RWPE2 (cell line): ENCODE measurements at regions not wholly inside any gene's neighbourhood (a gene's known extent, or its start where the extent isn't known, plus 50 kb on each side); places are given as distances from the start of the nearest gene placed in this dataset.

Source experiments
- ATAC-seq: fragments of 200-7000 bp; cut with Tn5 transposase; 3 replicates; pipeline ENCODE4 v1.9.1; 2021; ENCODE audit warnings: low read depth
- DNase-seq: peaks from one replicate; pipeline ENCODE4 v3.0.0-alpha.2; 2020; ENCODE audit warnings: low spot score
- H3K27ac ChIP-seq: fragments of 450-650 bp; 2 replicates; pipeline ENCODE4 v1.5.1; 2017; ENCODE audit warnings: mild to moderate bottlenecking; ENCODE audit not compliant: poor library complexity, severe bottlenecking
- H3K27me3 ChIP-seq: fragments of 250-450 bp; sonication (Bioruptor Pico); 2 replicates; pipeline ENCODE4 v1.5.1; 2021; ENCODE audit warnings: mild to moderate bottlenecking, moderate library complexity; ENCODE audit not compliant: insufficient read depth, poor library complexity, severe bottlenecking
- H3K36me3 ChIP-seq: fragments of 250-450 bp; sonication (Bioruptor Pico); 2 replicates; pipeline ENCODE4 v1.5.1; 2020; ENCODE audit warnings: low read depth, mild to moderate bottlenecking, moderate library complexity
- H3K4me1 ChIP-seq: fragments of 250-450 bp; sonication (Bioruptor Pico); 2 replicates; pipeline ENCODE4 v1.5.1; 2021; ENCODE audit warnings: mild to moderate bottlenecking, moderate library complexity; ENCODE audit not compliant: insufficient read depth, poor library complexity, severe bottlenecking
- H3K4me3 ChIP-seq: fragments of 250-450 bp; sonication (Bioruptor Pico); 2 replicates; pipeline ENCODE4 v1.5.1; 2021; ENCODE audit warnings: mild to moderate bottlenecking, moderate library complexity; ENCODE audit not compliant: severe bottlenecking
- H3K9me3 ChIP-seq: fragments of 250-450 bp; sonication (Bioruptor Pico); 2 replicates; pipeline ENCODE4 v1.5.1; 2021; ENCODE audit warnings: mild to moderate bottlenecking, moderate library complexity; ENCODE audit not compliant: severe bottlenecking
- TF ChIP-seq, protein P1 (sequence below): fragments of 450-650 bp; IDR thresholded peaks from one replicate; pipeline ENCODE4 v1.5.1; 2017; ENCODE audit warnings: mild to moderate bottlenecking, moderate library complexity; ENCODE audit not compliant: poor library complexity, severe bottlenecking

DNA sequence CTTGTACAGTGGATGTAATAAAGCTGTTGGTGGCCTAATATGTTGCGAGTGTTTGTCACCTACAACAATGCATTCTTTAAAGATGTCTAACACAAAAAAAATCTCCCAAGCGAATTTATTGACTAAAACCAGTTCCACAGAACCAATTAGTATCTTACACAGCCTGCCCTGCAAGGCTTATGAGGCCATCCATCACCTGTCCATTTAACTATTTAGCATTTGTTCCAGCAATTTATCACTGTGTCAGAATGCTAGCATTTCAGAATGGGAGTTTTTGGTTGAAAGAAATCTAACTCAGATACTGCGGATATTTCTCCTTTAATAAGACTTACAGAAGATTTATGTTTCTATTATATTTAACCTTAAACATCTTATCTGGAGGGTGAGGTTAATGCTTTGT, 831.1 kb upstream of the PRMT6 start:
- H3K27me3 ChIP-seq, result no peaks in the 10 kb centered on the region
- TF ChIP-seq, protein P1, sequence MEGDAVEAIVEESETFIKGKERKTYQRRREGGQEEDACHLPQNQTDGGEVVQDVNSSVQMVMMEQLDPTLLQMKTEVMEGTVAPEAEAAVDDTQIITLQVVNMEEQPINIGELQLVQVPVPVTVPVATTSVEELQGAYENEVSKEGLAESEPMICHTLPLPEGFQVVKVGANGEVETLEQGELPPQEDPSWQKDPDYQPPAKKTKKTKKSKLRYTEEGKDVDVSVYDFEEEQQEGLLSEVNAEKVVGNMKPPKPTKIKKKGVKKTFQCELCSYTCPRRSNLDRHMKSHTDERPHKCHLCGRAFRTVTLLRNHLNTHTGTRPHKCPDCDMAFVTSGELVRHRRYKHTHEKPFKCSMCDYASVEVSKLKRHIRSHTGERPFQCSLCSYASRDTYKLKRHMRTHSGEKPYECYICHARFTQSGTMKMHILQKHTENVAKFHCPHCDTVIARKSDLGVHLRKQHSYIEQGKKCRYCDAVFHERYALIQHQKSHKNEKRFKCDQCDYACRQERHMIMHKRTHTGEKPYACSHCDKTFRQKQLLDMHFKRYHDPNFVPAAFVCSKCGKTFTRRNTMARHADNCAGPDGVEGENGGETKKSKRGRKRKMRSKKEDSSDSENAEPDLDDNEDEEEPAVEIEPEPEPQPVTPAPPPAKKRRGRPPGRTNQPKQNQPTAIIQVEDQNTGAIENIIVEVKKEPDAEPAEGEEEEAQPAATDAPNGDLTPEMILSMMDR, result no peak
- H3K9me3 ChIP-seq, result no peaks in the 10 kb centered on the region
- no peaks in the 10 kb centered on the region for H3K4me1 ChIP-seq
- DNase-seq (no peak), ATAC-seq (no peak)
- no peak overlapping the region for H3K4me3 ChIP-seq
- no peak overlapping the region for H3K27ac ChIP-seq
- no peaks in the 10 kb centered on the region for H3K36me3 ChIP-seq

DNA sequence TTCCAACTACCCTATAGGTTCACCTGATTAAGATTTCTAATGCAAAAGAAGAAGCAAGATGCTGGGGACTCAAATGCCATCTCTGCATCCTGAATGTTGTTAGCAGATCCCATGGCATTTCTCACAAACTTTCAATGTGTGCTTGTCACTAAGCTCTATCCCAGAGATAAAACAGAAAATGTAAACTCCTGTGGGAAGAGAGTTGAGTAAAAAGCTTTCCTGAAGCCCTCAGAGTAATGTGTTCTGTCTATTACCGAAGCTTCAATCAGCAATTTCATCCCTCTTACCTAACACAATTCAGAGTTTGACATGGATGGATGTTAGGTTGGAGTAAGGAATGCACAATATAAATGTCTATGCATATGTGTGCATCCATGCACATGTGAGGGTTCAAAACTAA, 829.9 kb upstream of the PRMT6 start:
- no peak overlapping the region for H3K4me3 ChIP-seq
- H3K4me1 ChIP-seq, result no peaks in the 10 kb centered on the region
- no peaks in the 10 kb centered on the region for H3K27me3 ChIP-seq
- DNase-seq (no peak), ATAC-seq (no peak)
- TF ChIP-seq, protein P1, result no peak
- H3K9me3 ChIP-seq, result no peaks in the 10 kb centered on the region
- no peaks in the 10 kb centered on the region for H3K36me3 ChIP-seq
- no peak overlapping the region for H3K27ac ChIP-seq

DNA sequence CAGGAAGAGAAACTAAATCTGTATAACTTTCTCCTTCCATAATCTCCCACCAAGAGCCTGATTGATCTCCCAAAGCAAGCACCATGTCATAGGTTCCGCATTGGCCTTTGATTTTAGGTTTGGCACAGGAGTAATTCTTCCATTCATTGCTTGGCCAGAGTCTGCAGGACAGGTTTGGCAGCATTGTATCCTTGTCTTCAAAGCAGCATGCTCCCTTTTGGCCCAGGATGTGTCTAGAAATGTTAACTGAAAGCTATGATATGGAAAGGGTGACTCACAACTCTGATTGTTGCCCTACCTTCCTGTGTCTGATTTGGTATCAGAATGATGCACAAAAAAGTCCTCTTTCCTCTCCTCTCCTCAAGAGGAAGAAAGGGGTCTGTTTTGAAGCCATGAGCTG, 824.3 kb upstream of the PRMT6 start:
- TF ChIP-seq, protein P1, result no peak
- Histone ChIP-seq H3K27me3 (no peaks in the 10 kb centered on the region), H3K27ac (no peak overlapping the region), H3K36me3 (no peaks in the 10 kb centered on the region), H3K4me3 (no peak overlapping the region), H3K9me3 (no peaks in the 10 kb centered on the region), H3K4me1 (no peaks in the 10 kb centered on the region)
- DNase-seq, result no peak
- no peak for ATAC-seq

DNA sequence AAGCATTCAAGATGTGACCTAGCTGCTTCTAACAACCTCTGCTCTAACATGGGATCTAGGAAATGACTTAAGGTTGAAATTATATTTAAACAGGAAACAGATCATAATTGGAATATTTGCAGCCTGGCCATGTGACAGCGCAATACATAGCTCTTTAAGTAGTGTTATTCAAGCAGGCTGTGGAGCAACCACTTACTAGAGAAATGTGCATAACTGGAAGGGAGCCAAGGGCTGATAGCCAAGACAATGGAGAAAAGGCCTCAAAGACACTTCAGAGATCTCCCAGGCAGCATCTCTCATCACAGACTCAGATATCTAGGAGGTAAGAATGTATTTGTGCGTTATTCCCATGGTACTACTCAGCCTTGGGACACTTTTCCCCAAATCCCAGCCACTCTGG, 823.0 kb upstream of the PRMT6 start:
- no peaks in the 10 kb centered on the region for H3K4me1 ChIP-seq
- no peaks in the 10 kb centered on the region for H3K36me3 ChIP-seq
- ATAC-seq (no peak), DNase-seq (no peak)
- H3K27ac ChIP-seq, result no peak overlapping the region
- TF ChIP-seq, protein P1, result no peak
- H3K27me3 ChIP-seq, result no peaks in the 10 kb centered on the region
- no peaks in the 10 kb centered on the region for H3K9me3 ChIP-seq
- no peak overlapping the region for H3K4me3 ChIP-seq

DNA sequence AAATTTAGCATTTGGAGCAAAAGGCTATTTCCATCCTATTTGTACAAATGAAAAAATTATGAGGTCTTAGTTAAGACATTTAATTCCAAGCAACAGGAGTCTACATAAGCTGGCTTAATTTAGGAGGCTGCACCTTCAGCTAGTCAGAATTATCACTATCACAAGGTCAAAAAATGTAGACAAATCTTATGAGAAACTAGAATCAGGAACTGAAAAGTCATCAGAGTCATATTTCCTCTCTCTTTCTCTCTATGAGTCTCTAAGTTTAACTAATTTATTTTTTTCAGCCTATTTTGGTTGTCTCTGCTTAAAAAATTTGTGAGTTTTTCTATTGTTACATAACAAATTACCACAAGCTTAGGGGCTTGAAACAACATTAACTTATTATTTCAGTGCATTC, 807.1 kb upstream of the PRMT6 start:
- no peaks in the 10 kb centered on the region for H3K9me3 ChIP-seq
- H3K27ac ChIP-seq, result no peak overlapping the region
- H3K27me3 ChIP-seq, result no peaks in the 10 kb centered on the region
- no peaks in the 10 kb centered on the region for H3K4me1 ChIP-seq
- TF ChIP-seq, protein P1, result no peak
- no peaks in the 10 kb centered on the region for H3K36me3 ChIP-seq
- ATAC-seq (no peak), DNase-seq (no peak)
- no peak overlapping the region for H3K4me3 ChIP-seq
